ENCODE measurements at regions not wholly inside any gene's neighbourhood (a gene's known extent, or its start where the extent isn't known, plus 50 kb on each side); places are given as distances from the start of the nearest gene placed in this dataset.
"Not testable (repeated sequence)": the region's sequence is repeated elsewhere in the genome, so short reads cannot be mapped to it uniquely, and the experiment has no call there.

GRCh38 chr6:144434308-144434990, 149.3 kb downstream of the UTRN start:
- peak; percentile 81 for DNase-seq (ENCODE audit: low read depth, low spot score)

- DNase-seq (ENCODE audit: low read depth, low spot score), result no peak
Observed at GRCh38 chr6:144435602-144436426, 150.7 kb downstream of the UTRN start.

GRCh38 chr6:144437105-144437504, 152.0 kb downstream of the UTRN start:
- no peak for DNase-seq (ENCODE audit: low read depth, low spot score)

DNA sequence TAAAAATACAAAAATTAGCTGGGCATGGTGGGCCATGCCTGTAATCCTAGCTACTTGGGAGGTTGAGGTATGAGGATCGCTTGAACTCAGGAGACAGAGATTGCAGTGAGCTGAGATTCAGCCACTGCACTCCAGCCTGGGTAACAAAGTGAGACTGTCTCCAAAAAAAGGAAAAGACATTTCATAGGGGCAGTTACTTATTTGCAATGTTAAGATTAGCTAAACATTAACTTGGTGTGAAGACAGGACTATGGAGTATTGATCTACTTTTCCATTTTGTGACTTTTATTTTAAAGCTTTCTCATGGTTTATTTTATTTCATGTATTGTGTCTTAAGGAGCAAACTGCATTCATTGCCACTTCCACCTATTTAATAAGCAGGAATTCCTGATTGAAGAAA, 153.0 kb downstream of the UTRN start:
- DNase-seq (ENCODE audit: low read depth, low spot score), result no peak

GRCh38 chr6:144439016-144439415, 153.9 kb downstream of the UTRN start:
- no peak for DNase-seq (ENCODE audit: low read depth, low spot score)

DNA sequence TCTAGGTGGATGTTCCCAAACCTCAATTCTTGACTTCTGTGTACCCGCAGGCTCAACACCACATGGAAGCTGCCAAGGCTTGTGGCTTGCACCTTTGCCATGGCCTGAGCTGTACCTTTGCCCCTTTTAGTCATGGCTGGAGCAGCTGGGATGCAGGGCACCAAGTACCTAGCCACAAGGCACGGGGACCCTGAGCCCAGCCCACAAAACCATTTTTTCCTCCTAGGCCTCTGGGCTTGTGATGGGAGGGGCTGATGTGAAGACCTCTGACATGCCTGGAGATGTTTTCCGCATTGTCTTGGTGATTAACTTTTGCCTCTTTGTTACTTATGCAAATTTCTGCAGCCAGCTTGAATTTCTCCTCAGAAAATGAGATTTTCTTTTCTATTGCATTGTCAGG, 156.7 kb downstream of the UTRN start:
- DNase-seq (ENCODE audit: low read depth, low spot score), result not testable (repeated sequence)

GRCh38 chr6:144443157-144443556, 158.0 kb downstream of the UTRN start:
- no peak for DNase-seq (ENCODE audit: low read depth, low spot score)

GRCh38 chr6:144447472-144447871, 162.3 kb downstream of the UTRN start:
- peak; percentile 10 for DNase-seq (ENCODE audit: low read depth, low spot score)

DNA sequence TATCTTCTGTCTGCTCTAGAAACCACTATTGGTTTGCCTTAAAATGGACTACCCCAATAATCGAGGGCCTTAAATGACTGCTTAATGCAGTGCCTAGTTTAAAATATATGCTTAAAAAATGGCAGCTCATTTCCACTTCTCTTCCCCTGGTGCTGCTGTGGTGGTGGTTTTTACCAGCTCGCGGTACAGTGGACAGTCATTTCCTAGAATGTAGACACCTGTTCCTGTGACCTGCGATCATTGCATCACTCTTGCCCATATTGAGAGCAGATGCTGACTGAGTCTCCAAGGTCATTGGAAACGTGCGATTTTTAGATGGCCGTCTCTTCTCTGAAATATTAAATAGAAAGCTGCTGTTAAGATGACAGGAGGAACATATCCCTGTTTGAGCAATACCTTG, 164.1 kb downstream of the UTRN start:
- DNase-seq (ENCODE audit: low read depth, low spot score), result no peak

GRCh38 chr6:144449911-144450597, 164.9 kb downstream of the UTRN start:
- DNase-seq (ENCODE audit: low read depth, low spot score), result no peak

- DNase-seq (ENCODE audit: low read depth, low spot score), result no peak
Observed at GRCh38 chr6:144460327-144461095, 175.4 kb downstream of the UTRN start.

DNA sequence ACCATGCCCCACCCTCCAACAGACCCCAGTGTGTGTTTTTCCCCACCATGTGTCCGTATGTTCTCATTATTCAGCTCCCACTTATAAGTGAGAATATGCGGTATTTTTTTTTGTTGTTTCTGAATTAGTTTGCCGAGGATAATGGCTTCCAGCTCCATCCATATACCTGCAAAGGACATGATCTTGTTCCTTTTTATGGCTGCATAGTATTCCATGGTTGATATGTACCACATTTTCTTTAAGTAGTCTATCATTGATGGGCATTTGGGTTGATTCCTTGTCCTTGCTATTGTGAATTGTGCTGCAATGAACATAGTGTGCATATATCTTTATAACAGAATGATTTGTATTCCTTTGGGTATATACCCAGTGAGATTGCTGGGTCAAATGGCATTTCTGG, 176.9 kb downstream of the UTRN start:
- no peak for DNase-seq (ENCODE audit: low read depth, low spot score)

DNA sequence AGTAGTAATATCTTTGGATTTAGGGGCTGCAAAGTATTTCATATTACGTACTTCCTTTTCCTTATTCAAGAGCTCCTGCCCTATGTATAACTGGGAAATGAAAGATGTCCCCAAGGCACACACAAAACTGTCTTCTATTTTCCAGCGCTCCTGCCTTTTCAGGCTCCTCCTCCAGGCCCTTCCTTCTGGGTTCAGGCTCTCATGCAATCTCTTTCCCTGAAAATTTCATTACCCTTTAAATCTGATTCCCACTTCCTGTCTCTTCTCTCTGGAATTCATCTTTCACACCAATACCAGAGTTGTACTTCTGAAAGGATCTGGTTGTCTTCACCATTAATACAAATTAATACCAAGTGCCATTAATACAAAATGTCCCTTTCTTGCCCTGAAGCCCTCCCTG, 181.6 kb downstream of the UTRN start:
- DNase-seq (ENCODE audit: low read depth, low spot score), result no peak

DNA sequence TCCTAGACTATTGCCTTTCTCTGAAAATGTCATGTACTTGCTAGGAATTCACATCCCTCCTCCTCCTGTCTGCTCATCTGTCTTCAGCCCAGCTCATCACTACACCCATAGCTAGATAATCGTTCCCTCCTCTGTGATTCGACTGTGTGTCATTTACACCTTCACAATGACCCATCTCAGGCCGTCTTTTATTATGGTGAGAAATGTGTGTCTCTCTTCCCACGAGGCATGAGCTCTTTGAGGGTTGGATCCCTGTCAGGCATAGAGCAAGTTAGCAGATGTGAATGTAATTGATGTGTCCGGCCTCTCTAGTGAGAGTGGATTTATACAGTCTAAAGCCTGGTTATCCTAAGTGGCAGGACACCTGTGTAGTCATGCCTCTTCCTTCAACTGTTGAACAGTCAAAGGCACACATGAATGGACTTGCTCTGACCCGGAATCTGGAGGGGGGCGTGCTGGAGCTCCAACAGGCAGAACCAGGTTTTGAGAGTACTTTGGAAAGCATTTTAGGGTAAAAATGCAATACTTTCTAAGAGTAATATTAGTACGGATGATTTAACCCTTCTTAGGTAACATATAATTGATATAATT, 182.1 kb downstream of the UTRN start:
- DNase-seq (ENCODE audit: low read depth, low spot score), result no peak

- no peak for DNase-seq (ENCODE audit: low read depth, low spot score)
Observed at GRCh38 chr6:144467921-144468320, 182.8 kb downstream of the UTRN start.

- DNase-seq (ENCODE audit: low read depth, low spot score), result no peak
Observed at GRCh38 chr6:144468709-144469108, 183.6 kb downstream of the UTRN start.

DNA sequence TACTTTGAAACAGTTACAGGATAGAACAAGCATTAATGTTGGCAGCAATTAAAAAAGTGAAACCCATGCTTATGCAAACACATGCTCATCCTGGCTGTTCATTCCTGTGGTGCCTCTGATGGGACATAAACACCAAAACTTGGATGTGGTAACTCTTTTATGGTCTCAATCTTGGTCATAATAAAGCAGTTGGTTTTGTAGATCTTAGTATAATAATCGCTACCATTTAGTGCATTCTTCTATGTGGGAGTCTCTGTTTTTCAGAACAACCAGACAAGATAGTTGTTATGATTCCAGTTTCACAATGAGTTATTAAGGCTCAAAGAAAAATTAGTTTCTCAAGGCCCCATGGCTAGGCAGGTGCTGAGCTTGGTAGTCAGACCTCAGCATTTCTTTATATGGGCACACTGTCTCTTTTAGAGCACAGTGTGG, 184.0 kb downstream of the UTRN start:
- no peak for DNase-seq (ENCODE audit: low read depth, low spot score)

DNA sequence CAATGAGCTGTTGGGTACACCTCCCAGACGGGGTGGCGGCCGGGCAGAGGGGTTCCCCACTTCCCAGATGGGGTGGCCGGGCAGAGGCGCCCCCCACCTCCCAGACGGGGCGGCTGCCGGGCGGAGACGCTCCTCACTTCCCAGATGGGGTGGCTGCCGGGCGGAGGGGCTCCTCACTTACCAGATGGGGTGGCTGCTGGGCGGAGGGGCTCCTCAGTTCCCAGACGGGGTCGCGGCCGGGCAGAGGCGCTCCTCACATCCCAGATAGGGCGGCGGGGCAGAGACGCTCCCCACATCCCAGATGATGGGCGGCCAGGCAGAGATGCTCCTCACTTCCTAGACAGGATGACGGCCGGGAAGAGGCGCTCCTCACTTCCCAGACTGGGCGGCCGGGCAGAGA, 185.1 kb downstream of the UTRN start:
- DNase-seq (ENCODE audit: low read depth, low spot score), result not testable (repeated sequence)

DNA sequence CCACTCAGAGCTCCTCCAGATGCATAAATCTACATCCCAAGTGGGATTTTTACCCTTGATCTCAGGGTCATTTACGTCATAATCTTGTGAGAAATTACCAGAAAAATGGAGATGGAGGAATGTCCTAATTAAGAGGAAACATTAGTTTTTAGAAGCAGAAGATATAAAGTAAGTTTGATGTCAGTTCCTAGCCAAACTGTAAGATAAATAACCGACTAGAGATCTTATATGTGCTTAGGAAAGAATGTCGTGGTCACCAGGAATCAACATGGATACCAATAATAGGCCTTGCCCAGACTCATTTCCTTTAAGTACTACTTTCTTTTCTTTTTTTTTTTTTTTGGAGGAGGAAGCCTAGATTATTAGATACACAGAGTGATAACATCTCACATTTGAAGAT, 186.9 kb downstream of the UTRN start:
- DNase-seq (ENCODE audit: low read depth, low spot score), result no peak

GRCh38 chr6:144474290-144474689, 189.2 kb downstream of the UTRN start:
- no peak for DNase-seq (ENCODE audit: low read depth, low spot score)

- DNase-seq (ENCODE audit: low read depth, low spot score), result no peak
Observed at GRCh38 chr6:144474904-144475303, 189.8 kb downstream of the UTRN start.
